T-helper 1 cell (primary cell): ENCODE measurements at regions not wholly inside any gene's neighbourhood (a gene's known extent, or its start where the extent isn't known, plus 50 kb on each side); places are given as distances from the start of the nearest gene placed in this dataset.

Experiments
- DNase-seq, 5 donors: peaks; one replicate each; pipeline ENCODE4 v3.0.0-alpha.2; 2012 to 2020

- DNase-seq, result no peak
These were observed 626.2 kb upstream of the CDH7 start for GRCh38 chr18:65124633-65125032.

- no peak for DNase-seq
These were observed 646.9 kb upstream of the CDH7 start for GRCh38 chr18:65103864-65104263.

DNA sequence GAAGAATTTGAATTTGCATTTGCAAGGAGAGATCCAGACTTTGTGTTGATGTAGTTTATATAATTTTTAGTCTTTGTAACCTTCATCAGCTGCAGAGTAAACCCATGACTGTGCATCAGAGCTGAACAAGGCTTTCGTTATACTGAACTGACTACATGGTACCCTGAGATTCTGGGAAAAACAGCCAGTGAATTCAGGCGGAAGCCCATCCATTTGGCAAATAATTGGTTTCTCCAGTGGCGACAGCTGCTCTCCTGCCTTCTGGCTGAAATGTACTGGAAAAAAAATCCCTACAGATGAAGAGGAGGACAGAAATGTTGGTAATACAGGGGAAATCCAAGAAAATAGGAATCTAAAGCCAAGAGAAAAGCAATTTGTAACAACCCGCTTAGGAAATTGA is 657.5 kb upstream of the CDH7 start:
- no peak for DNase-seq

GRCh38 chr18:65091744-65092329 is 659.0 kb upstream of the CDH7 start:
- no peak for DNase-seq

DNA sequence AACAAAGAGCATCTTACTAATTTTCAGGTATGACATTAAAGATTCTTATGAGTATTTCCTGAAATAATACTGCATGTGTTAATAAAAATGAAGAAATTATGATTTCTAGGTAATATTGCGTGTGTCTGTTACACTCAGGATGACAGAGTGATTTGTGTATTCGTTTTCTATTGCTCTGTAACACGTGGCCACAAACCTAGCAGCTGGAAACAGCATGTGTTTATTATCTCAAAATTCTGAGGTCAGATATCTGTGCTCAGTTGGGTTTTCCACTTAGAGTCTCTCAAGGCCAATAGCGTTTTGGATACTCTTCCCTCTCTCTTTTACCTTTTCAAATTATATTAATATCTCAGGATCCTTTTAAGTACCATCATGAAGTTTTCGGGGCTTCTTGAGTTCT is 667.9 kb upstream of the CDH7 start:
- DNase-seq, result no peak

DNA sequence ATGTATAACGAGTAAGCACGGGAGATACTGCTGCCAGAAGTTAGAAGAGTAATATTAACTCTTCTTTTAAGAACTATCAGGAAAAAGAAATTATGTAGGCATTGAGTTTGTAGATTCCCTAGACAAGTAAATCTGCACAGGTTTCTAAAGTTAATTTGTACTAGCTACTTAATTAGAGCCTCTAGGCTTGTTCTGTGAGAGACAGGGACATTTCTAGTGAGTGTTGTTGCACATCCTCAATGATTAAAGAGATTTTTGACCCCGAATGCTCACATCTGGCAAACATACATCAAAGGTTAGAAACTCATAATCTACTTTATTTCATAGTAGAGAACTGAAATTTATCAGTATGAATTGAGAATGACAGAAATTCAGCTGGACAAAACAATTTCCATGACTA is 669.0 kb upstream of the CDH7 start:
- DNase-seq, result no peak

DNA sequence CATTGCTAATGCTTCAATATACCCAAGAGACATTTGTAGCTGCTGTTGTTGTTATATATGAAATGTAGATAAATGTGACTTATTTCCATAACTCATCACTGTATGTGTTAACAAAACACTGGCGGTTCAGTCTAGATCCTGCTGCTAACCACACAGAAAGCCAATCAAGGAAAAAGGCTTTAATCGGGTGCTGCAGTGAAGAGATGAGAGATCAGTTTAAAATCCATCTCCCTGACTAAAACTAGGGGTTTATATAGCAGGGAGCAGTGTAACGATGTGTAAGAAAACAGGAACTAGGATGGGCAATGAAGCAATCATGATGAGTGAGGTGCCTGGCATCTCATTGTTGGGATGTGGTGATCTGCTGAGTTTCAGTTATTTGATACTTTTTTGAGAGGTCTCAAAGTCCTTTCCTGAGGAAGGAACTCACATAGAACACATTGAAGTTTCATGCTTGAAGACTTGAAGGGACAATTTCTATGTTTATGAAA is 677.7 kb upstream of the CDH7 start:
- DNase-seq, result no peak

DNA sequence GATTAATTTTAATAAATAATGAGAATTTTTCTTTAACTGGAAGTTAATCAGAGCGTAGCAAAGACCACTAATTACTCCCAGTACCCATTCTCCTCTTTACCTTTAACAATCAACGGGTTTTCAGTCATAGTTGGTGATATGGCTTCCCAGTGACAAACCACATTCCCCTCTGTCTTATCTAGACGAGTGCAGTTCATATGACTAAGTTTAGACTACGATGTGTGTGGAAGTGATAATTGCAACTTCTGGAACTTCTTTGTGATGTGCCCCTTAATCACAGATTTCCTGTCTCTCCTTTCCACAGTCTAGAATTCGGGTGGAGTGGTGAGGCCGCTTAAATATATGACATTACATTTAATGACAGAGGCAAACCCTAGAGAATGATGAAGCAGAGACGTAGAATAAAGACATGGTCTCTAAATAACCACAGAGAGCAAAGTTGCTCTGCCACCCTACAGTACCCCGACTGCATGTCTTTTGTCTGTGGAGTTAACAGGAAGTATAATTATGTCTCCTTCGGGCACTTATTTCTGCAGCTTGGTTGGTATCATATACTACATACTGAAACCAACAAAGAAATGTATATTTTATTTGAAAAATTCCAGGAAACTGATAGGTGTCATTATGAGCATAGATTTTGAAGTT is 693.3 kb upstream of the CDH7 start:
- DNase-seq, result no peak

DNA sequence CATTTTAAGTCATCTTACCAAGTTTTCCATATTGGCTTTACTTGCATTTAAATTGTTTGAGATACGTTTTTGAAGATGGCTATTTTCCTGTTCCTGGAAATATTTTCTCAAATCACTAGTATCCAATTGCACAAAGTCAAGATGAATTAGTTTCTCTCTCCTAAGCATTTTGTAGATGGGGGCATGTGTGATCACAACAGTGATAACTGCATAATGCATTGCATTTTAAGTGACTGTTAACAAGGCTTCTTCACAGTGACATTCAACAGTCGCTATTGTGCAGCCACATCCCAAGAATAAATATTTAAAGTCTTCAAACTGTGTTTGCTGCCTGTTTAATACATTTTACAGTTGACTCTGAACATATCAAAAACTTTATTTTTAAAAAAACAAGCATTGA is 694.2 kb upstream of the CDH7 start:
- no peak for DNase-seq

GRCh38 chr18:65049586-65049985 is 701.2 kb upstream of the CDH7 start:
- DNase-seq, result no peak

GRCh38 chr18:65039578-65039977 is 711.2 kb upstream of the CDH7 start:
- DNase-seq, result no peak

- no peak for DNase-seq
These were observed 715.1 kb upstream of the CDH7 start for GRCh38 chr18:65035701-65036100.

DNA sequence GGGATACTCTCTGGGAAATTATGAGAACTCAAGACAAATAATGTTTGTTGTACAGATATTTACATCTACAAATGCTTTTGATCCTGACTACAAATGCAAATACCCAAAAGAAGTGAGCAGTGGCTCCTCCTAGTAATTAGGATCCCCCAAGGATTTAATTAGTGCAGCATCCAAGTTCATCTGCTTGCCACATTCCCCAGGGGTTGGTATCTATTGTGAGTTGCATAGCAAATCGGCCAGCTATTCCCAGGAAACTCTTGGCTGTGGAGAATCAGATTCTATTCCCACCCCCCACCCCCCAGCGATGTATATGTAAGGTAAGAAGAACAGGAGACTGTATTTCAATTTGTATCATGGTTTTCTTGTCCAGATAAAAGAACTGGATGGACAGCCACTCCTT is 725.1 kb upstream of the CDH7 start:
- no peak for DNase-seq

- no peak for DNase-seq
These were observed 729.8 kb upstream of the CDH7 start for GRCh38 chr18:65021021-65021420.

- no peak for DNase-seq
These were observed 732.6 kb upstream of the CDH7 start for GRCh38 chr18:65018184-65018583.

- DNase-seq, result no peak
These were observed 733.4 kb upstream of the CDH7 start for GRCh38 chr18:65017372-65017760.

GRCh38 chr18:65016631-65017371 is 734.0 kb upstream of the CDH7 start:
- DNase-seq, result no peak

- DNase-seq, result no peak
These were observed 756.4 kb upstream of the CDH7 start for GRCh38 chr18:64994370-64994769.

DNA sequence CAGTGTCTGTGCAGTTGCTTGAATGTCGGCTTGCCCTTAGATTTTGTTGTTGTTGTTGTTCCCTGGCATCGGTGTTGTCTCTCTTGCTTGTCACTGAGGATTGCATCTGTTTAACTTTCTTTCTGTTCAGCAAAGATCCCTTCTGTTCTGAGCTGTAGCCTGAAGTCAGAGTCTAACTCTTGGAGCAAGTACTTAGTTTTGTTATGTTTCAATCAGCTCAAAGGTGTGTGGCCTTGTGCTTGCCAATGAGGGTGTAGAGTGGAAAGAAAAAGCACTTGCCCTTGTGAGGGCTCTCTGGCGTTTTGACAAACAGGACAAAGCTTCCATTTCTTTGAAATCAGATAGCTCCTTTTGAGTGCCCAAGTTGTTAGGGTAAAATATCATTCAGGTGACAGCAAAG is 757.1 kb upstream of the CDH7 start:
- DNase-seq, result no peak

- no peak for DNase-seq
These were observed 758.2 kb upstream of the CDH7 start for GRCh38 chr18:64992654-64993053.

GRCh38 chr18:64991102-64991501 is 759.7 kb upstream of the CDH7 start:
- DNase-seq, result no peak

DNA sequence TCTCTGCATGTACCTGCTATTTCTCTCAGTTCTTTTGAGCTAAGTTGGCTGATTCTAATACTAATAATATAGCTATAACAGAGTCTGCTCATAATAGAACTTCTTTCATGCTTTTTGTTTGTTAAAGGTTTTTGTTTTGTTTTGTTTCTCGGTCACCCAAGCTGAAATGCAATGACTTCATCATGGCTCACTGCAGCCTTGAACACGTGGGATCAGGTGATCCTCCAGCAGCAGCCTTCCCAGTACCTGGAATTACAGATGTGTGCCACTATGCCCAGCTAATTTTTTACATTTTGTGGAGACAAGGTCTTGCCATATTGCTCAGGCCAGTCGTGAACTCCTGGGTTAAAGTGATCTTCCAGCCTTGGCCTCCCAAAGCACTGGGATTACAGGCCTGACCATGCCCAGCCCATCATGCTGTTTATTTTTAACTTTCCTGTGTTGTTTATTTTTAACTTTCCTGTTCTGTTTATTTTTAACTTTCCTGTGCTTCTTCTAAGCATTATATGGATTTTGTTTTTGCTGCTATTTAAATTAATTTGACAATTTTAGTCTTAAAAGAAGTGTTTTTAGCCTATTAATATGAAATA is 763.8 kb upstream of the CDH7 start:
- no peak for DNase-seq

- DNase-seq, result no peak
These were observed 767.1 kb upstream of the CDH7 start for GRCh38 chr18:64983497-64984238.
